K562 (cell line): ENCODE measurements at regions not wholly inside any gene's neighbourhood (a gene's known extent, or its start where the extent isn't known, plus 50 kb on each side); places are given as distances from the start of the nearest gene placed in this dataset.

Experiments
- ATAC-seq: fragments of 200-7000 bp; cut with Tn5 transposase; 3 replicates; pipeline ENCODE4 v1.9.1; 2020; ENCODE audit warnings: moderate library complexity
- BruUV-seq: library from RNA; stranded (reverse); fragments of 400-500 nt; replicated peaks from 2 replicates; lab custom pipeline; 2021; lab: Mats Ljungman, UMichigan
- CTCF ChIA-PET: fragments of 300-600 bp; formaldehyde crosslinking; extraction: SDS; loops from one replicate; lab custom pipeline; 2021; ENCODE audit warnings: low intra/inter-chr PET ratio; lab: Yijun Ruan, JAX
- POLR2A ChIA-PET: fragments of 300-600, 350-650 bp; sonication (Branson Sonifier 250); formaldehyde crosslinking; extraction: SDS; loops from one replicate; lab custom pipeline; 2021; ENCODE audit warnings: antibody characterized with exemption, inconsistent platforms; lab: Yijun Ruan, JAX
- DNase-seq, 4 experiments: peaks; one replicate each; pipeline versions ENCODE4 v3.0.0 to v3.0.0-alpha.2; 2011 to 2018; ENCODE audit warnings: low spot score in 3 of 4, mixed read lengths in 3 of 4; ENCODE audit errors: extremely low read depth in 1 of 4
- FAIRE-seq: peaks from 2 replicates; lab custom pipeline; 2011; peaks lifted over from hg19 to GRCh38; lab: Jason Lieb, UNC
- H2AFZ ChIP-seq: 2 replicates; pipeline ENCODE4 v1.6.0; 2011; ENCODE audit warnings: low read depth, low read length, control low read depth, inconsistent platforms
- H3K27ac ChIP-seq: fragments of 200-600 bp; 3 replicates; pipeline ENCODE4 v1.8.0; 2011; ENCODE audit warnings: low read depth, mild to moderate bottlenecking, control low read depth, inconsistent platforms, low read length, moderate library complexity, mixed read lengths; ENCODE audit errors: extremely low read depth
- H3K27me3 ChIP-seq, 2 experiments: fragments of 300-600 bp in 1 of 2; 2 replicates in 1 of 2; 3 replicates in 1 of 2; pipeline versions ENCODE4 v1.6.0 to v1.8.0; 2011; ENCODE audit warnings: inconsistent platforms in 2 of 2, low read length in 2 of 2, mild to moderate bottlenecking in 1 of 2, mixed read lengths in 1 of 2, moderate library complexity in 1 of 2; ENCODE audit not compliant: control insufficient read depth in 2 of 2, insufficient read depth in 2 of 2
- H3K36me3 ChIP-seq: fragments of 300-600 bp; 3 replicates; pipeline ENCODE4 v1.8.0; 2011; ENCODE audit warnings: mild to moderate bottlenecking, low read length, inconsistent platforms; ENCODE audit not compliant: control insufficient read depth, insufficient read depth
- H3K4me1 ChIP-seq, 2 experiments: fragments of 200-600 bp in 1 of 2; replicated peaks in 1 of 2; 2 replicates in 1 of 2; 3 replicates in 1 of 2; pipeline versions ENCODE4 v1.5.1 to v1.8.0; 2011; ENCODE audit warnings: inconsistent platforms in 2 of 2, low read length in 2 of 2, mild to moderate bottlenecking in 1 of 2, mixed read lengths in 1 of 2, moderate library complexity in 1 of 2; ENCODE audit not compliant: control insufficient read depth in 2 of 2, insufficient read depth in 2 of 2
- H3K4me2 ChIP-seq: 2 replicates; pipeline ENCODE4 v1.6.1; 2011; ENCODE audit warnings: low read length, control low read depth, inconsistent platforms, mixed read lengths; ENCODE audit not compliant: insufficient read depth
- H3K4me3 ChIP-seq: fragments of 200-600 bp; sonication (generic), shearing (Covaris generic); 2 replicates; pipeline ENCODE4 v1.5.1; 2016; ENCODE audit warnings: control low read depth, inconsistent platforms
- H3K79me2 ChIP-seq: fragments of 200-600 bp; 3 replicates; pipeline ENCODE4 v1.8.0; 2011; ENCODE audit warnings: low read length, inconsistent platforms; ENCODE audit not compliant: control insufficient read depth, insufficient read depth
- H3K9ac ChIP-seq, 2 experiments: 2 replicates each; pipeline versions ENCODE4 v1.6.0 to v1.6.1; 2011; ENCODE audit warnings: low read depth in 2 of 2, low read length in 2 of 2, control low read depth in 1 of 2, inconsistent platforms in 1 of 2, mild to moderate bottlenecking in 1 of 2, mixed read lengths in 1 of 2; ENCODE audit not compliant: insufficient read depth in 1 of 2
- H3K9me1 ChIP-seq: one replicate; pipeline ENCODE4 v1.6.0; 2011; ENCODE audit warnings: inconsistent platforms, mild to moderate bottlenecking, low read length, moderate library complexity; ENCODE audit not compliant: control insufficient read depth, insufficient read depth
- H3K9me3 ChIP-seq: replicated peaks from 2 replicates; pipeline ENCODE4 v1.5.1; 2011; ENCODE audit warnings: low read depth, low read length, inconsistent platforms; ENCODE audit not compliant: control insufficient read depth, insufficient read depth
- H4K20me1 ChIP-seq: replicated peaks from 2 replicates; pipeline ENCODE4 v1.6.1; 2011; ENCODE audit warnings: low read length, inconsistent platforms, mixed read lengths; ENCODE audit not compliant: control insufficient read depth, insufficient read depth
- CBX5 ChIP-seq: IDR thresholded peaks from 2 replicates; pipeline ENCODE4 v1.6.1; 2014; ENCODE audit warnings: low read depth, borderline replicate concordance
- ESRRA ChIP-seq: fragments of 450-650 bp; IDR thresholded peaks from 2 replicates; pipeline ENCODE4 v1.6.1; 2014; ENCODE audit warnings: low read depth, mild to moderate bottlenecking, moderate library complexity, borderline replicate concordance
- ZNF224 ChIP-seq: sonication (generic); formaldehyde crosslinking; IDR thresholded peaks from 2 replicates; pipeline ENCODE4 v1.8.0; 2022; ENCODE audit warnings: mild to moderate bottlenecking, missing genetic modification reagents
- WGBS: fragments of 100-300 bp; shearing (Covaris generic); methylation state at CpG from one replicate; pipeline ENCODE4 v1.1.6; 2016; ENCODE audit warnings: low coverage, mixed read lengths; ENCODE audit not compliant: insufficient coverage; ENCODE audit errors: missing lambda C conversion rate; 5-methylcytosine and 5-hydroxymethylcytosine counted together
- in situ Hi-C: fragments of 300-500 bp; cut with MboI; formaldehyde crosslinking; loops from 4 replicates; pipeline ENCODE4 v1.15.0; 2018; ENCODE audit warnings: inconsistent platforms, mixed read lengths
- intact Hi-C: fragments of 100-400 bp; cut with micrococcal nuclease; formaldehyde crosslinking; loops from 2 replicates; pipeline ENCODE4 v1.14.2; 2022
- TF ChIP-seq, protein P1 (sequence below): fragments of 450-650 bp; formaldehyde crosslinking; IDR thresholded peaks from 2 replicates; pipeline ENCODE4 v1.4.0; 2020; ENCODE audit warnings: mild to moderate bottlenecking, mixed read lengths

DNA sequence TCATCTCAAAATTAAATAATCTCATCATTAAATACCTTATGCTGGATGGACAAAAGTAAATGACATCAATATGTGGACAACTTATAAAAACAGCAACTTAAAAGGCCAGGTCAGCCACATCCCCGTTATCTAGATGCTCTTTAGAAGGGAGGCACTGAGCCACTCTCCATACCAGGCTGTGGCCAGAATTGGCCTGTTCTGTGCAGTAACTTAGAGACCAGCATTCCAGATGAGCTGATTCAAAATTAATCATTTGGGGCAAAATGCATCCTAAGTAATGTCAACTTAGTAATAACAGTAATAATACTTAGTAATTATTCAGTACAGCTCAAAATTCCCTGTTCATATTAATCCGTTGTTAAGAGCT, 373.6 kb downstream of the FBXW7 start (continued):
- TF ChIP-seq, protein P1, sequence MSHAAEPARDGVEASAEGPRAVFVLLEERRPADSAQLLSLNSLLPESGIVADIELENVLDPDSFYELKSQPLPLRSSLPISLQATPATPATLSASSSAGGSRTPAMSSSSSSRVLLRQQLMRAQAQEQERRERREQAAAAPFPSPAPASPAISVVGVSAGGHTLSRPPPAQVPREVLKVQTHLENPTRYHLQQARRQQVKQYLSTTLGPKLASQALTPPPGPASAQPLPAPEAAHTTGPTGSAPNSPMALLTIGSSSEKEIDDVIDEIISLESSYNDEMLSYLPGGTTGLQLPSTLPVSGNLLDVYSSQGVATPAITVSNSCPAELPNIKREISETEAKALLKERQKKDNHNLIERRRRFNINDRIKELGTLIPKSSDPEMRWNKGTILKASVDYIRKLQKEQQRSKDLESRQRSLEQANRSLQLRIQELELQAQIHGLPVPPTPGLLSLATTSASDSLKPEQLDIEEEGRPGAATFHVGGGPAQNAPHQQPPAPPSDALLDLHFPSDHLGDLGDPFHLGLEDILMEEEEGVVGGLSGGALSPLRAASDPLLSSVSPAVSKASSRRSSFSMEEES (CRISPR knock-in tag) = no peak

DNA sequence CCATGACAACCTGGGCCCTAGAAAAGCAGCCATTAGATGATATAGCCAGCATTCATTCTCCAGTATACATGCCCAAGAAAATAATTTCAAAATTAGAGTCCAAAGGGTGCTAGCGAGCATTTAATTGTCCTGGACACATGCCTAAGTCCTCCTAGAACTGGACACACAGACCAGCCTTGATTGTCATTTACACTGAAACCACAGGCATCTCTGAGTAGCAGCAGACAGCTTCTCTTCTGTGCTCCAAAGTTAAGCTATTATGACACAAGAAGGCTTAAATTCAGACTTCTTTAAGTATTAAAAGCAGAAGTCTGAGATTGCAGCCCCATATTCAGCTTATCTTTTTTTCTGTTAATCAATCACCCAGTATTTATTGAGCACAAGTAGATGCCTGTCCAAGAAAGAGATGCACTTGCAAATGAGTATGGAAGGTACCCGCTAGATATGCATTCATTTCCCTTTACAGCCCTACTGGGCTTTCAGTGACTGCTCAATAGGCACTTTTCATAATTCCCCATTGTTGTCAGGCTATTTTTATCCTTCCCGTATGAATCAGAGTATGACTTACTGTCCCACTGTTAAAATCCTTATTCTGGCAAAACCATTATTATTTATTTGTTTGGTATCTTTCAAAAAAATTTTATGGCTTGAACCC, 374.1 kb downstream of the FBXW7 start:
- POLR2A ChIA-PET = no interaction called here
- no peaks in the 10 kb centered on the region for H3K9me1 ChIP-seq

More for the DNA sequence above, 374.1 kb downstream of the FBXW7 start:
- H4K20me1 ChIP-seq = no peaks in the 10 kb centered on the region
- TF ChIP-seq ESRRA = no peak
- no peak for TF ChIP-seq CBX5
- TF ChIP-seq ZNF224 (CRISPR knock-in tag) = no peak
- DNase-seq = no peak
- WGBS = 0% methylated on average over 3 of the region's 3 CpGs
- no peak for FAIRE-seq
- no peak overlapping the region for H2AFZ ChIP-seq
- H3K4me3 ChIP-seq = no peak overlapping the region
- H3K4me2 ChIP-seq = no peak overlapping the region
- H3K27me3 ChIP-seq = peaks cover 3 to 27% of the 10 kb centered on the region in 2 experiments; a peak in 3 of 5 replicates
- H3K36me3 ChIP-seq = no peaks in the 10 kb centered on the region
- no peak overlapping the region for H3K27ac ChIP-seq
- no peaks in the 10 kb centered on the region for H3K79me2 ChIP-seq
- in situ Hi-C loops (no loop called here), intact Hi-C loops (no loop called here)
- CTCF ChIA-PET = no interaction called here
- H3K4me1 ChIP-seq = no peaks in the 10 kb centered on the region
- no peak for ATAC-seq
- H3K9ac ChIP-seq = no peak overlapping the region
- no TSS peak for BruUV-seq
- no peaks in the 10 kb centered on the region for H3K9me3 ChIP-seq
